ENCODE measurements at regions not wholly inside any gene's neighbourhood (a gene's known extent, or its start where the extent isn't known, plus 50 kb on each side); places are given as distances from the start of the nearest gene placed in this dataset.

GRCh38 chr12:42741091-42741490, 151.5 kb upstream of the PRICKLE1 start:
- DNase-seq (ENCODE audit: low spot score): no peak
- no peak overlapping the region for H3K27ac ChIP-seq
- ChIA-PET CTCF (no interaction called here), POLR2A (ENCODE audit: low non-redundant PET) (no interaction called here)
- TF ChIP-seq CTCF (conservative IDR thresholded peaks at IDR 0.05; ENCODE audit: low read depth): no peak

- no peak for DNase-seq (ENCODE audit: low spot score)
- no peak overlapping the region for H3K27ac ChIP-seq
- ChIA-PET POLR2A (ENCODE audit: low non-redundant PET) (no interaction called here), CTCF (no interaction called here)
- TF ChIP-seq CTCF (conservative IDR thresholded peaks at IDR 0.05; ENCODE audit: low read depth): no peak
Observed at GRCh38 chr12:42737398-42737797, 147.9 kb upstream of the PRICKLE1 start.

GRCh38 chr12:42735861-42736361, 146.4 kb upstream of the PRICKLE1 start:
- DNase-seq (ENCODE audit: low spot score): no peak
- POLR2A ChIA-PET (ENCODE audit: low non-redundant PET): no interaction called here
- no peak overlapping the region for H3K27ac ChIP-seq
- CTCF ChIA-PET: interaction anchor here (0.5 to 0.7 kb wide), 2 partner anchors 59 to 111 kb away, joined by 3 to 4 read pairs; no protein-coding TSS in a partner anchor
- TF ChIP-seq CTCF (conservative IDR thresholded peaks at IDR 0.05; ENCODE audit: low read depth): no peak

- CTCF ChIA-PET: no interaction called here
- DNase-seq (ENCODE audit: low spot score): no peak
- H3K27ac ChIP-seq: no peak overlapping the region
- POLR2A ChIA-PET (ENCODE audit: low non-redundant PET): no interaction called here
- no peak for TF ChIP-seq CTCF (conservative IDR thresholded peaks at IDR 0.05; ENCODE audit: low read depth)
Observed at GRCh38 chr12:42733911-42734310, 144.4 kb upstream of the PRICKLE1 start.

- H3K27ac ChIP-seq: no peak overlapping the region
- TF ChIP-seq CTCF (conservative IDR thresholded peaks at IDR 0.05; ENCODE audit: low read depth): no peak
- CTCF ChIA-PET: no interaction called here
- POLR2A ChIA-PET (ENCODE audit: low non-redundant PET): no interaction called here
- DNase-seq (ENCODE audit: low spot score): no peak
Observed at GRCh38 chr12:42732908-42733411, 143.4 kb upstream of the PRICKLE1 start.

GRCh38 chr12:42730291-42730690, 140.7 kb upstream of the PRICKLE1 start:
- ChIA-PET CTCF (interaction anchor here (0.6 kb wide), 1 partner anchor 105 kb away, joined by 3 read pairs; no protein-coding TSS in a partner anchor), POLR2A (ENCODE audit: low non-redundant PET) (no interaction called here)
- DNase-seq (ENCODE audit: low spot score): no peak
- H3K27ac ChIP-seq: no peak overlapping the region
- TF ChIP-seq CTCF (conservative IDR thresholded peaks at IDR 0.05; ENCODE audit: low read depth): no peak
